Naive B cell (primary cell): ENCODE measurements at regions not wholly inside any gene's neighbourhood (a gene's known extent, or its start where the extent isn't known, plus 50 kb on each side); places are given as distances from the start of the nearest gene placed in this dataset.
"Not testable (repeated sequence)": the region's sequence is repeated elsewhere in the genome, so short reads cannot be mapped to it uniquely, and the experiment has no call there.

ENCODE experiments used
- ATAC-seq, 2 donors: fragments of 150-1000 bp; cut with Tn5 transposase; 2 replicates each; pipeline ENCODE4 v1.10.0; 2021; ENCODE audit warnings: low read depth in 2 of 2, mild to moderate bottlenecking in 2 of 2, moderate library complexity in 2 of 2
- DNase-seq: peaks from one replicate; pipeline ENCODE4 v3.0.0; 2022
- H3K27ac Mint-ChIP-seq, 6 donors: one replicate each; pipeline ENCODE4 v1.8.0; 2020 to 2022; ENCODE audit warnings: mild to moderate bottlenecking in 6 of 6, mixed read lengths in 6 of 6, moderate library complexity in 5 of 6, inconsistent platforms in 2 of 6
- H3K27me3 Mint-ChIP-seq, 3 donors: one replicate each; pipeline ENCODE4 v1.8.0; 2021 to 2022; ENCODE audit warnings: mixed read lengths in 3 of 3, mild to moderate bottlenecking in 1 of 3
- H3K36me3 Mint-ChIP-seq, 2 donors: one replicate each; pipeline ENCODE4 v1.8.0; 2020 to 2022; ENCODE audit warnings: mixed read lengths in 2 of 2, inconsistent platforms in 1 of 2, mild to moderate bottlenecking in 1 of 2
- H3K4me1 Mint-ChIP-seq, 3 donors: one replicate each; pipeline ENCODE4 v1.8.0; 2020 to 2022; ENCODE audit warnings: mixed read lengths in 3 of 3, inconsistent platforms in 1 of 3, mild to moderate bottlenecking in 1 of 3, moderate library complexity in 1 of 3
- H3K4me3 Mint-ChIP-seq, 8 donors: one replicate each; pipeline ENCODE4 v1.8.0; 2020 to 2022; ENCODE audit warnings: mild to moderate bottlenecking in 8 of 8, mixed read lengths in 8 of 8, moderate library complexity in 8 of 8, inconsistent platforms in 2 of 8
- H3K9me3 Mint-ChIP-seq, 7 donors: one replicate each; pipeline ENCODE4 v1.8.0; 2020 to 2022; ENCODE audit warnings: mixed read lengths in 7 of 7, mild to moderate bottlenecking in 5 of 7, inconsistent platforms in 2 of 7, moderate library complexity in 1 of 7

DNA sequence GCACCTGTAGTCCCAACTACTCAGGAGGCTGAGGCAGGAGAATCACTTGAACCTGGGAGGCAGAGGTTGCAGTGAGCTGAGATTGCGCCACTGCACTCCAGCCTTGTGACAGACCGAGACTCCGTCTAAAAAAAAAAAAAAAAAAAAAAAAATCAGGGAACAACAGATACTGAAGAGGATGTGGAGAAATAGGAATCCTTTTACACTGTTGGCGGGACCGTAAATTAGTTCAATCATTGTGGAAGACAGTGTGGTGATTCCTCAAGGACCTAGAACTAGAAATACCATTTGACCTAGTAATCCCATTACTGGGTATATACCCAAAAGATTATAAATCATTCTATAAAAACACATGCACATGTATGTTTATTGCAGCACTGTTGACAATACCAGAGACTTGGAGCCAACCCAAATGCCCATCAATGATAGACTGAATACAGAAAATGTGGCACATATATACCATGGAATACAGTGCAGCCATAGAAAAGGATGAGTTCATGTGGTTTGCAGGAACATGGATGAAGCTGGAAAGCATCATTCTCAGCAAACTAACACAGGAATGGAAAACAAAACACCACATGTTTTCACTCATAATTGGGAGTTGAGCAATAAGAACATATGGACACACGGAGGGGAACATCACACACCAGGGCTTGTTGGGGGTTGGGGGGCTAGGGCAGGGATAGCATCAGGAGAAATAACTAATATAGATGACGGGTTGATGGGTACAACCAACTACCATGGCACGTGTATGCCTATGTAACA is 200.4 kb downstream of the RFPL4B start:
- not testable (repeated sequence) for H3K36me3 Mint-ChIP-seq, H3K4me3 Mint-ChIP-seq, H3K4me1 Mint-ChIP-seq, H3K27me3 Mint-ChIP-seq, H3K27ac Mint-ChIP-seq, ATAC-seq, DNase-seq
- peaks cover 3 to 14% (median 11%) of the 10 kb centered on the region in 7 donors for H3K9me3 Mint-ChIP-seq

DNA sequence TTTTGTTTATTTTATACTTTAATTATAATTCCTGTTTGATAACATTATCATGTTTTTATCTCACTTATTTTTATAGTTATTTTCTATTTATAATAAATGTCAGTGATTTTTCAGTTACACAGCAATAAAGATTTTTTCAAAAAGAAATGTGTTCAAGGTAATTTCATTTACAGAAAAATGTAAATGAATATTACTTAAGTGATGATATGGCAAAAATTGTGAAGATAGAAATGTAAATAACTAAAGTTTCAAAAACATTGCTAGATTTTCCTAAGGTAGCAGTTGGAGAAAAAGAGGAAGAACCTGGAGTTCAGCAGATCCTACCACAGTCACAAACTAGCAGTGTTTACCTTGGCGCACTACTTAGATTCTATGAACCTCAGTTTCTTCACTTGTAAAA is 202.6 kb downstream of the RFPL4B start:
- Mint-ChIP-seq H3K27ac (no peak overlapping the region), H3K4me3 (no peak overlapping the region), H3K4me1 (no peaks in the 10 kb centered on the region), H3K9me3 (peaks cover 3 to 14% (median 9%) of the 10 kb centered on the region in 7 donors), H3K36me3 (no peaks in the 10 kb centered on the region), H3K27me3 (no peaks in the 10 kb centered on the region)
- ATAC-seq: no peak
- DNase-seq: no peak

DNA sequence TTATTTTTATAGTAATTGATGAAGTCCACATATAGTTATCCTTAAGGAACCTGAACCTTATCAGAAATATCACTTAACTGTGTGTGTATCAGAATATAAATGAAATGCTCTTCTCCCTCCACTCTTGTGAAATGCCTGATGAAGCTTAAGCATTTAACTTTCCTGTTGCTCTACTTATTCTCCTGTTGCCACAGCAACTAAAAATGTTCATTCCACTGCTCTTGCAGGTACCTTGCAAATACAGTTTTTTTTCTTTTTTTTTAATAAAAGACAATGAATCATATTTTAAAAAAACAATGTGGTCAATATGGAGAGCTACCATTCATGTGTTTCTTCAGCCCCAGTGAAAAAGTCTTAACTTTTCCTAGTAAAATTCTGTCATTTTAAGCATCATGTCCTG is 210.3 kb downstream of the RFPL4B start:
- no peaks in the 10 kb centered on the region for H3K36me3 Mint-ChIP-seq
- H3K27ac Mint-ChIP-seq: no peak overlapping the region
- ATAC-seq (no peak), DNase-seq (no peak)
- peaks cover 0 to 4% (median 0%) of the 10 kb centered on the region in 3 donors for H3K27me3 Mint-ChIP-seq
- H3K4me3 Mint-ChIP-seq: no peak overlapping the region
- peaks cover 0 to 3% (median under 1%) of the 10 kb centered on the region in 7 donors for H3K9me3 Mint-ChIP-seq
- H3K4me1 Mint-ChIP-seq: no peaks in the 10 kb centered on the region

DNA sequence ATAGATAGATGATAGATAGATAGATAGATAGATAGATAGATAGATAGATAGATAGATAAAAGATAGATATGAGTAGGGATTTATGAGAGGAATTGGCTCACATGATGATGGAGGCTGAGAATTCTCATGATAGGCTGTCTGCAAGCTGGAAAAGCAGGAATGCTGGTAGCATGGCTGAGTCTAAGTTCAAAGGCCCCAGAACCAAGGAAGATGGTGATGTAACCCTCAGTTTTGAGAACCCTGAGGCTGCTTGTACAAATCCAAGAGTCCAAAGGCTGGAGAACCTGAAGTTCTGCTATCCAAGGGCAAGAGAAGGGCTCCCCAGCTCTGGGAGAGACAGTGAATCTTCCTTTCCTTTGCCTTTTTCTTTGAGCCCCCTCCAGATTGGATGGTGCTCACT is 210.8 kb downstream of the RFPL4B start:
- no peaks in the 10 kb centered on the region for H3K9me3 Mint-ChIP-seq
- ATAC-seq (no peak), DNase-seq (no peak)
- H3K4me1 Mint-ChIP-seq: no peaks in the 10 kb centered on the region
- H3K4me3 Mint-ChIP-seq: no peak overlapping the region
- peaks cover 0 to 7% (median 0%) of the 10 kb centered on the region in 3 donors for H3K27me3 Mint-ChIP-seq
- no peak overlapping the region for H3K27ac Mint-ChIP-seq
- H3K36me3 Mint-ChIP-seq: no peaks in the 10 kb centered on the region

DNA sequence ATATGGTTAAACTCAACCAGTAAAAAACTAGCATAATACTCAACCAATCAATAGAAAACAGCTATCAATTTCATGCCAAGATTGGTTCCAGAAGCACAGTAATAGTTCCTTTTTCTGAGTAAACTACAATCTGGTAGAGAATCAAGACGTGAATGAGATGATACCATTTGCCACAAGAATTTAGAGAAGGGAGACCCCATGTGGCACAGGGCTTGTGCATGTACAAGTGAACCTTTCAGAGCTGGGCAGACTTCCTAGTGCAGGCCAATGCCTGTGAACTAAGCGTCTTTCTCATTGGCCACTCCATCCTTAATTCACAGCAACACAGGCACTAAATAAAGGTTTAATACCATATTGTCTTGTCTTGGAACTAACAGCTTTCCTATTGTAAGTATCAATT is 213.5 kb downstream of the RFPL4B start:
- Mint-ChIP-seq H3K4me3 (no peak overlapping the region), H3K4me1 (no peaks in the 10 kb centered on the region), H3K9me3 (no peaks in the 10 kb centered on the region), H3K36me3 (no peaks in the 10 kb centered on the region), H3K27ac (no peak overlapping the region), H3K27me3 (peaks cover 0 to 7% (median 0%) of the 10 kb centered on the region in 3 donors)
- DNase-seq (no peak), ATAC-seq (no peak)

DNA sequence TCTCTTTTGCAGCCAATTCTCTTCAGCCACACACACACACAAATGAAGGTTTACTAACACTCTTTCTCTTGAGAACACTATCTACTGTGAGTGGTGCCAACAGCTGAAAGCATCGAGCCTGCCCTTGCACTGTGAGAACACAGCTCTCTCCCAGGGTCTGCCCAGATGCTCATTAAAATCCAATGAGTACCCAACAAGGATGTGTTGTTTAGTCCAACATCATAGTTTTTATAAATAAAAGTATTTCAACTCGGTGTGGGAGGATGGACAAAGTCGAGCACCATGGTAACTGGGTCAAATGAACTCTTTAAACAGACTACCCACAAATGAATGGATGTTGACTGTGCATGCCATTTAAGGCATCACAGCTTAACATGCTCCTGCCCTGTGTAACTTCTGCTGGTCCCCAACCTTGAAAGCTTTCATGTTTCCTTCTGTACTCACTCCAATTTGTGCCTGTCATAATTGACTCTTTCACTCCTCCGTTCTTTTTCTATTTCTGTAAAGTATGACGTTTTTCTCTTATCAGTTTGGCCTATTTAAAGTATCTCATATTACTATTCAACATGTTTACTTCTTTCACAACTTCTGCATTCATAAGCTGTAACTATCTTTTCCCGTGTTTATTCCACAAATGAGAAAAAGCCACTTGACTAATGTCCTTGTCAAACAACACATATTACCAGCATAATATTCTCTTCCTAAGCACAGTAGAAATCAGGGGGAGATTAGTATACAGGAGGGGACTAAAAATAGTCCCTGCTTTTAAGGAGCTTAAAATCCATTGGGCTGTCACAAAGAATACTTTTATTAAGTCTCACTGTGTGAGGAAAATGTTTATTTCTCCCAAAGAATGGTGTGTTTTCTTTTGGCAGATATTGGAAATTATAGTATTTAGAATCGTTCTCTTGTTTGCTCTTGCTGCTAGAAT is 215.4 kb downstream of the RFPL4B start:
- ATAC-seq (no peak), DNase-seq (no peak)
- H3K4me1 Mint-ChIP-seq: no peaks in the 10 kb centered on the region
- no peaks in the 10 kb centered on the region for H3K36me3 Mint-ChIP-seq
- no peak overlapping the region for H3K27ac Mint-ChIP-seq
- H3K27me3 Mint-ChIP-seq: peaks cover 0 to 7% (median 0%) of the 10 kb centered on the region in 3 donors
- H3K9me3 Mint-ChIP-seq: no peaks in the 10 kb centered on the region
- no peak overlapping the region for H3K4me3 Mint-ChIP-seq

DNA sequence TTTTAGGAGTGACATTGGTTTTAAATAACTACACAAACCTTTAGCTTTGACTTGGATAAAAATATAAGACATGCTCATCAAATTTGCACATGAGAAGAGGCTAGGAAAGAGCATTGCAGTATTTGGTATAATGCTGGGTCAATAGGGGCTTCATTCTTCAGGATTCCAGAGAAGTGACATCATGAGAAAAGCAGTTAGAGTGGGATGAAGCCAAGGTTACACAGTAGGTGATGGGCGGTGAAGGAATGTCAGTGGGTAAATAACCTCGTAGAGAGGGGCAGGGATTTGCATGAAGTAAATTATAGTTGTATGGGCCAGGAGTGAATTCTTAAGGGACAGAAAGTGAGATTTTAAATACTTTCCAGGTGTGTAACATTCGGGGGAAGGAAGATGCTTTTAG is 216.2 kb downstream of the RFPL4B start:
- DNase-seq: no peak
- peaks cover 0 to 7% (median 0%) of the 10 kb centered on the region in 3 donors for H3K27me3 Mint-ChIP-seq
- no peak overlapping the region for H3K27ac Mint-ChIP-seq
- ATAC-seq: no peak
- H3K9me3 Mint-ChIP-seq: no peaks in the 10 kb centered on the region
- no peaks in the 10 kb centered on the region for H3K4me1 Mint-ChIP-seq
- H3K36me3 Mint-ChIP-seq: no peaks in the 10 kb centered on the region
- no peak overlapping the region for H3K4me3 Mint-ChIP-seq

DNA sequence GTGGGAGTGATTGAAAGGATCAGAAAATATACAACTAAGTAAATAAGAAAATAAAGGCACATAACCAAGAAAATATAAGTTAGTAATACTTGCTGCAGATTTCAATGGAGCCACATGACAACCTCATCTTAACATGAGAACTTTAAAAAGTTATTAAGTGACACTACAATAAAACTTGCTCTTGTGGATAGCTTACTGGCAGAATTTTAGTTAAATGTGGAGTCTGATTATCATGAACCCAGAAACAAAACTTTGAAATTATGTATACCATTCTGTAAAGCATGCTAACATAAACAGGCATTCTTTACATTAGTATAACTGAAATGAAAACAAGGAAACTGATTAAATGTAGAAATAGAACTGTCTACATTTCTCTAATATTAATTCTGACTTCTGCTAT is 220.9 kb downstream of the RFPL4B start:
- Mint-ChIP-seq H3K36me3 (no peaks in the 10 kb centered on the region), H3K4me1 (no peaks in the 10 kb centered on the region), H3K4me3 (no peak overlapping the region), H3K27me3 (peaks cover 0 to 4% (median 0%) of the 10 kb centered on the region in 3 donors), H3K9me3 (no peaks in the 10 kb centered on the region), H3K27ac (no peak overlapping the region)
- ATAC-seq: no peak
- DNase-seq: no peak

DNA sequence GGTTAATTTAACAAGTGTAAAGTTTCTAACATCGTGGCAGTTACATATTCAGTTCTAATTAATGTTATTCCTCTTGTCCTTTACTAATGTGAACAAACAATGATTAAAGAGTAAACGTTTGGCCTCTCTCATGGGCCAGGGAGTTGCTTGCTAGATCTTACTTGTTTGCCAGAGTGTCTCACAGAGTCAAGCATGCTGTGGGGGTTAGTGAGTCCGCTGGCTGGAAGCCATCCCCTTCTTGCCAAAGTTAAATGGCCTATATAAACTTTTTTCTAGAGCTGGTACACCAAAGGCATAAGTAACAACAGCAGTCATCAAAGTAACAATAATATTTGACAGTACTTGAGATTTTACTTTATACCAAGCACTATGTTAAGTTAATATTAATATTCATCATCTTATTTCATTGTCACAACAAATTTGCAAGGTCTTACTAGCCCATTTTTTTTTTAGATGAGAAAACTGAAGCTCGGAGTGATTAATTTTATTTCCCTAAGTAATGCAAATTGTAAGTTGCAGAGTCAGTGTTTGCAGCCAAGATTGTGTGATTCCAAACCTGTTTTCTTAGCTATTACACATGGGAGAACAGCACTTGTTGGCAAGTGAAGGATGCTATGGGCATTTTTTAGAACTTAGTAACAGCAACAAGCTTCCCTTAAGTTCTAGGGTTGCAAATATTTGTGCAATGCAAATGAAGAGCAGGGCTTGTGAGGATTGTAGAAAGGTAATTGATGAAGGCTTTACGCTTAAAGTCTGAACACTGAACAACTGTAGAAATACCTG is 224.5 kb downstream of the RFPL4B start:
- Mint-ChIP-seq H3K27ac (no peak overlapping the region), H3K4me3 (no peak overlapping the region), H3K27me3 (peaks cover 0 to 4% (median 0%) of the 10 kb centered on the region in 3 donors), H3K36me3 (no peaks in the 10 kb centered on the region), H3K4me1 (no peaks in the 10 kb centered on the region), H3K9me3 (no peaks in the 10 kb centered on the region)
- DNase-seq (no peak), ATAC-seq (no peak)

DNA sequence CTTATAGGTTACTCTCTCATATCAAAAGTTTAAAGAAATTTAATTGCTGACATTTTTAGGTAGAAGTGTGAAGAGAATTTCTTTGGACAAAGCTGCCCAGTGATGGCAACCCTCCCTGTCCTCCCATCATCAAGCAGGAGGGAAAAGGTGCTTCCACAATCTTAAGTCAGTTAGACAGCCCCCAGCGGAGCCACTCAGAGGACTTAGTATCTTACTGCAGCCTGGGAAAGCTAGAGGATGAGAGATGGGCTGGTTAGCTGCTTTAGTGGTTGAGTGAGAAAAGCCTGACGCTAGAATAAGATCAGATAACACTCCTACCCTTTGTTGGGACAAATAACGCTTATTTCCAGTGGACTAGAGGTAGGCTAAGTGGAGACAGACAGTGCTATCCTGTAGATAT is 227.1 kb downstream of the RFPL4B start:
- no peak for ATAC-seq

DNA sequence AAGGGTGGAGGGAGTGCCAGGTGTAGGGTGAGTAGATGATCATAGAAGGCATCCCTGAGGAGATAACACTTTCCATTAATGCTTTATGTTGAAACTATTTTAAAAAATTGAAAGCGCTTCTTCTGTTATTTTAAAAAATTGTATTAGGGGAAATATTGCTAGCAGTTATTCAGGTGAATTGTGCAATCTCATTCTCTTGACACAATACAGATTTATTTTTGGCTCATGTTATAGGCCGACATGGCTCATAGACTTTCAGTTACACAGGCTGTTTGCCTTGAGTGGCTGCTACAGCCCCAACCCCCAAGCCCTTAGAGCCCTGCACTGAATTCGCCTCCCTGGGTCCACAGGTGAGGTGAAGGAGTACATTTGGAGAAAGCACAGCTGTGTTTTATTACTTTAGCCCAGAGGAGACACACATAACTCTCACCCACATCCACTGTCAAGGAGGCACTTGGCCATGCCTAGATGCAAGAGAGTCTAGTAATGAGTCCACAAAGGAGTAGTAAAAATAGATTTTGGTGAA is 228.2 kb downstream of the RFPL4B start:
- Mint-ChIP-seq H3K36me3 (no peaks in the 10 kb centered on the region), H3K27me3 (peaks cover 0 to 4% (median 0%) of the 10 kb centered on the region in 3 donors), H3K27ac (no peak overlapping the region), H3K9me3 (no peaks in the 10 kb centered on the region), H3K4me3 (no peak overlapping the region), H3K4me1 (no peaks in the 10 kb centered on the region)
- no peak for DNase-seq
- ATAC-seq: no peak

More for the DNA sequence above, 227.1 kb downstream of the RFPL4B start:
- H3K27ac Mint-ChIP-seq: no peak overlapping the region
- no peaks in the 10 kb centered on the region for H3K9me3 Mint-ChIP-seq
- H3K36me3 Mint-ChIP-seq: no peaks in the 10 kb centered on the region
- no peak overlapping the region for H3K4me3 Mint-ChIP-seq
- peaks cover 0 to 4% (median 0%) of the 10 kb centered on the region in 3 donors for H3K27me3 Mint-ChIP-seq
- H3K4me1 Mint-ChIP-seq: no peaks in the 10 kb centered on the region
- DNase-seq: no peak

DNA sequence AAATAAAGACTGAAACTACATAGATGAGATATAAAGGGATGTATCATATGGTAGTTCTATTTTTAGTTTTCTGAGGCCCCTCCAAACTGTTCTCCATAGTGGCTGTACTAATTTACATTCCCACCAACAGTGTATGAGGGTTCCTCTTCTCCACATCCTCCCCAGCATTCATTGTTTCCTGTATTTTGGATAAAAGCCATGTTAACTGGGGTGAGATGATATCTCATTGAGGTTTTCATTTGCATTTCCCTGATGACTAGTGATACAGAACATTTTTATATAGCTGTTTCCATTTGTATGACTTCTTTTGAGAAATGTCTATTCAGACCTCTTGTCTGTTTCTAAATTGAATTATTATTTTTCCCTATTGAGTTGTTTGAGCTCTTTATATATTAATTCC is 229.3 kb downstream of the RFPL4B start:
- Mint-ChIP-seq H3K9me3 (no peaks in the 10 kb centered on the region), H3K4me1 (no peaks in the 10 kb centered on the region), H3K36me3 (no peaks in the 10 kb centered on the region), H3K27ac (no peak overlapping the region), H3K27me3 (peaks cover 0 to 4% (median 0%) of the 10 kb centered on the region in 3 donors), H3K4me3 (no peak overlapping the region)
- no peak for ATAC-seq
- DNase-seq: no peak

DNA sequence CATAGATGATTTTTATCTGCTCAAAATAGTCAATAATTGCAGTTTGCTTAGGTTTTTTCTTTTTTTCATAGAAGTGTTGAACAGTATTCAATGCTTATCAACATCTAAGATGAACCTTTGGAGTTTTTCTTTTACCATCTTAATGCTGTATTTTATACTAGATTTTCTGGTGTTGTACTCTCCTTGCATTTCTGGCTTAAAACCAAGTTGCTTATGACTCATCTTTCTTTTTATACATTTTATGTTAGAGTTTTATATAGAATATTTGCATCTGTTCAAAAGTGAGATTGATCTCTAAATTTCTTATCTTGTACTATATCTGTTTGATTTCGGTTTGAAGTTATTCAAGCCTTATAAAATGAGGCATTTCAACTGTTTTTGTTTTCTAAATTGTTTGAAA is 232.5 kb downstream of the RFPL4B start:
- H3K9me3 Mint-ChIP-seq: peaks cover 0 to 9% (median 0%) of the 10 kb centered on the region in 7 donors
- H3K4me3 Mint-ChIP-seq: no peak overlapping the region
- no peaks in the 10 kb centered on the region for H3K4me1 Mint-ChIP-seq
- H3K27me3 Mint-ChIP-seq: no peaks in the 10 kb centered on the region
- ATAC-seq (no peak), DNase-seq (no peak)
- no peaks in the 10 kb centered on the region for H3K36me3 Mint-ChIP-seq
- H3K27ac Mint-ChIP-seq: no peak overlapping the region
